Sigmoid colon (tissue), 6 donors: ENCODE measurements at regions not wholly inside any gene's neighbourhood (a gene's known extent, or its start where the extent isn't known, plus 50 kb on each side); places are given as distances from the start of the nearest gene placed in this dataset.

Experiments
- DNase-seq: peaks from one replicate; pipeline ENCODE4 v3.0.0-alpha.2; 2019
- H3K27ac ChIP-seq, 4 donors: fragments of 200-600 bp; sonication (generic); one replicate each; pipeline ENCODE4 v1.5.1; 2016 to 2019; ENCODE audit warnings: mild to moderate bottlenecking in 1 of 4
- H3K27me3 ChIP-seq, 3 donors: fragments of 200-600 bp; sonication (generic); one replicate each; pipeline ENCODE4 v1.5.1; 2019; ENCODE audit warnings: mild to moderate bottlenecking in 1 of 3
- H3K36me3 ChIP-seq, 4 donors: fragments of 200-600 bp; sonication (generic); one replicate each; pipeline ENCODE4 v1.5.1; 2016 to 2019
- H3K4me1 ChIP-seq, 4 donors: fragments of 200-600 bp; sonication (generic); one replicate each; pipeline ENCODE4 v1.5.1; 2017 to 2019
- H3K4me3 ChIP-seq, 4 donors: fragments of 200-600 bp; sonication (generic); one replicate each; pipeline ENCODE4 v1.5.1; 2017 to 2019; ENCODE audit warnings: mild to moderate bottlenecking in 2 of 4, moderate library complexity in 1 of 4
- H3K9me3 ChIP-seq, 4 donors: fragments of 200-600 bp in 3 of 4; sonication (generic) in 3 of 4; one replicate each; pipeline versions ENCODE4 v1.5.1 to v1.6.1; 2013 to 2019
- EP300 ChIP-seq, 4 donors: sonication (generic); formaldehyde crosslinking; IDR thresholded peaks; one replicate each; pipeline ENCODE4 v1.6.1; 2017; ENCODE audit warnings: antibody characterized with exemption in 4 of 4
- POLR2A ChIP-seq, 2 donors: fragments of 450-650 bp; IDR thresholded peaks; one replicate each; pipeline ENCODE4 v1.6.1; 2016; ENCODE audit warnings: antibody characterized with exemption in 2 of 2, mild to moderate bottlenecking in 2 of 2, moderate library complexity in 2 of 2
- POLR2AphosphoS5 ChIP-seq, 4 donors: sonication (generic); formaldehyde crosslinking; IDR thresholded peaks; one replicate each; pipeline ENCODE4 v1.6.1; 2017; ENCODE audit warnings: antibody characterized with exemption in 4 of 4
- whole genome bisulfite sequencing, 2 donors: extraction: QIAGEN DNeasy Blood & Tissue Kit; methylation state at CpG; one replicate each; pipeline ENCODE4 v1.1.7; 2013; 5-methylcytosine and 5-hydroxymethylcytosine counted together
- intact Hi-C: fragments of 100-400 bp; cut with DNase I; formaldehyde crosslinking; loops from one replicate; pipeline ENCODE4 v1.15.1; 2023
- TF ChIP-seq, protein P1 (sequence below), 4 experiments: fragments of 450-650 bp in 3 of 4; fragments of 200-600 bp in 1 of 4; IDR thresholded peaks; one replicate each; pipeline ENCODE4 v1.5.1; 2016 to 2019; ENCODE audit warnings: antibody characterized with exemption in 4 of 4, mild to moderate bottlenecking in 3 of 4, moderate library complexity in 2 of 4
- donor health status: healthy with polysubstance abuse.
- donor health status: healthy.

DNA sequence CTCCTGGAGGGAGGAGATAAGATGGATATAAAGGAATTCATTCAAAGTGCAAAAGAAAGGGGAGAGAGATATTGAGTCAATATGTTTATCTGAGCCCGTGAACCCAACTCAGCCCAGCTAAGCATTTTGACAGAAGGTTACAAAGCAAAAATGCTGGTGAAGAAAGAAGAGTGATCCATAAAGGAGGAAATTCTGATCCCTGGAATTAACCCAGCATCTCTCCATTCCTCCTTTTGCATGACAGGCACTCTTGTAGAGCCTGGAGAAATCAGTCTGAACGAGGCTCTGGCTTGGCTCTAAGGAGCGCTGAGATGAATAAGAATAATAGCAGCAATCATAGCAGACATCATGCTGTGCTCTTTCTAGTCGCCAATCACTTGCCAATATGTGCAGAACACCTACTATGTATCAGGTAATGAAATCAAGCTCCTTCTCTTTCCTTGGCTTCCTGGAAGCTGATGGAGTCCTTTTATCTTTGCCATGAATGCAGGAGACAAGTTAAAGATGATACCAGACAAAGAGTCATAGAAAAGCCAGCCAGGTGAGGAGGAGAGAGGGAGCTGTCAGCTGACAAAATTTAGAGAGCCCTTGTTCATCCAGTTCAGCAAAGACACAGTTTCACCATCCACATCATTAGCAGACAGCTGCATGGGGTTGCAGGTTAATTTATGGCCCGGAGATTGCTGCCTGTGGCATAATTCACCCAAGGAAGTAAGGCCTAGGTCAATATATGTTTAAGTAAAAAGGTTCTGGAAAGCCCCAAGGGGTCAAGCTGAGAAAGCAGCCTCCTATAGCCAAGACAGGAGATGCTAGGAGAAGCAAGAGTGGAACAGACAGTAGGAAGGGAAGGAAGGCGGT lies 476.5 kb upstream of the TBX3 start:
- no peaks in the 10 kb centered on the region for H3K9me3 ChIP-seq
- TF ChIP-seq EP300 (IDR thresholded peaks at IDR 0.05) (no peak), POLR2AphosphoS5 (IDR thresholded peaks at IDR 0.05) (no peak), POLR2A (IDR thresholded peaks at IDR 0.05) (no peak)
- TF ChIP-seq, protein P1, sequence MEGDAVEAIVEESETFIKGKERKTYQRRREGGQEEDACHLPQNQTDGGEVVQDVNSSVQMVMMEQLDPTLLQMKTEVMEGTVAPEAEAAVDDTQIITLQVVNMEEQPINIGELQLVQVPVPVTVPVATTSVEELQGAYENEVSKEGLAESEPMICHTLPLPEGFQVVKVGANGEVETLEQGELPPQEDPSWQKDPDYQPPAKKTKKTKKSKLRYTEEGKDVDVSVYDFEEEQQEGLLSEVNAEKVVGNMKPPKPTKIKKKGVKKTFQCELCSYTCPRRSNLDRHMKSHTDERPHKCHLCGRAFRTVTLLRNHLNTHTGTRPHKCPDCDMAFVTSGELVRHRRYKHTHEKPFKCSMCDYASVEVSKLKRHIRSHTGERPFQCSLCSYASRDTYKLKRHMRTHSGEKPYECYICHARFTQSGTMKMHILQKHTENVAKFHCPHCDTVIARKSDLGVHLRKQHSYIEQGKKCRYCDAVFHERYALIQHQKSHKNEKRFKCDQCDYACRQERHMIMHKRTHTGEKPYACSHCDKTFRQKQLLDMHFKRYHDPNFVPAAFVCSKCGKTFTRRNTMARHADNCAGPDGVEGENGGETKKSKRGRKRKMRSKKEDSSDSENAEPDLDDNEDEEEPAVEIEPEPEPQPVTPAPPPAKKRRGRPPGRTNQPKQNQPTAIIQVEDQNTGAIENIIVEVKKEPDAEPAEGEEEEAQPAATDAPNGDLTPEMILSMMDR (IDR thresholded peaks at IDR 0.05), result no peak
- H3K4me3 ChIP-seq, result no peak overlapping the region
- H3K27ac ChIP-seq, result no peak overlapping the region
- WGBS, 2 donors, result 70 to 79% methylated on average over 6 of the region's 6 CpGs
- intact Hi-C loops, result no loop called here
- no peaks in the 10 kb centered on the region for H3K27me3 ChIP-seq
- no peaks in the 10 kb centered on the region for H3K36me3 ChIP-seq
- DNase-seq, result no peak
- H3K4me1 ChIP-seq, result no peaks in the 10 kb centered on the region

DNA sequence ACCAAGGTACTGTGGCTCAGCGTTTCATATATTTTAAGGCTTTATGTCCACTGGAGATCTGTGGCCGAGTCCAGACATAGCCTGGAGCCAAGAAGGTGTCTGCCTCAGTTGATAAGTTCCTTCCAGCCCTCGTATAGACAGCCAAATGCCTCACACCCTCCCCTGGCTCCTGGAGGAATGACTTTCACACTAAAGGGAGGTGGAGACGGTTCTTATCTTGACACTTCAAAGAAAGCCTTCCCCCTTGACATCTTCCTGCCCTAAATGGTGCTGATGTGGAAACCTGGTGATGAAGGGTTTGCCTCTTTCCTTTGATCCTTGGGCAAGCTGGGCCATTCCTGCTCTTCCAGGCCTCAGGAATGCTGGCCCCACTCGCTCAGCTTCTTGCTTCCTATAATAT lies 474.8 kb upstream of the TBX3 start:
- TF ChIP-seq EP300 (IDR thresholded peaks at IDR 0.05) (no peak), POLR2A (IDR thresholded peaks at IDR 0.05) (no peak), POLR2AphosphoS5 (IDR thresholded peaks at IDR 0.05) (no peak)
- TF ChIP-seq, protein P1 (IDR thresholded peaks at IDR 0.05), result no peak
- Histone ChIP-seq H3K4me3 (no peak overlapping the region), H3K36me3 (no peaks in the 10 kb centered on the region), H3K4me1 (no peaks in the 10 kb centered on the region), H3K27me3 (no peaks in the 10 kb centered on the region), H3K9me3 (no peaks in the 10 kb centered on the region), H3K27ac (no peak overlapping the region)
- no peak for DNase-seq
- 59 to 71% methylated on average over 5 of the region's 5 CpGs for WGBS, 2 donors
- intact Hi-C loops, result no loop called here

DNA sequence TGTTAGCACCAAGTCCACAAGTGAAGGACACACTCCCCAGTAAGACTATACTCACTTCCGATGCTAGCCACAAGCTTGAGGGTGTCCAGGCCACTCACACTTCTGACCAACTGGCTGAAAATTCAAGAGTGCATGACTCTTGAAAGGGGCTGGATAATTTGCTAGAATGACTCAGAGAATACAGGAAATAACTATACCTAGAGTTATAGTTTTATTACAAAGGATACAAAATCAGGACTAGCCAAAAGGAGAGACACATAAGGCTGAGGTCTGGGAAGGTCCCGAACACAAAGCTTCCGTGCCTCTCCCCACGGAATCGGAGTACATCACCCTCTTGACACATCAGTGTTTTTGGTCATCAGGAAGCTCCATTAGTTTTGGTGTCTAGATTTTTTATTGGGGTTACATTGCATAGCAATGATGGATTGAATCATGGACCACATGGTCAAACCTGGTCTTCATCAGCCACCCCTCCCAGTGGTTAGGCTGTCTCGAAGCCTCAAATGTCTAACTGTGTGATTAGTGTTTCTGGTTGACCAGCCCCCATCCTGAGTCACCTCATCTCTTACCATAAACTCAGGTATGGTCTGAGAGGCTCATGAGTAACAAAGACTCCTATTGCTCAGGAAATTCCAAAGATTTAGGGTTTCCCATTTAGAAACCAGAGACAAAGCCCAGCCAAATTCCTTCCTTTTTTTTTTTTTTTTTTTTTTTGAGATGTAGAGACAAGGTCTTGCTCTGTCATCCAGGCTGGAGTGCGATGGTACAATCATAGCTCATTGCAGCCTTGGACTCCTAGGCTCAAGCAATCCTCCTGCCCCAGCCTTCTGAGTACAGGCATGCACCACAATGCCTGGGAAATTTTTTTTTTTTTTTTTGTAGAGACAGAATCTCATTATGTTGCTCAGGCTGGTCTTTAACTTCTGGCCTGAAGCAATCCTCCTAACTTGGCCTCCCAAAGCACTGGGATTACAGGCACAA lies 472.0 kb upstream of the TBX3 start:
- no peak overlapping the region for H3K27ac ChIP-seq
- H3K27me3 ChIP-seq, result no peaks in the 10 kb centered on the region
- TF ChIP-seq, protein P1 (IDR thresholded peaks at IDR 0.05), result no peak
- TF ChIP-seq POLR2A (IDR thresholded peaks at IDR 0.05), result no peak
- TF ChIP-seq POLR2AphosphoS5 (IDR thresholded peaks at IDR 0.05), result no peak
- TF ChIP-seq EP300 (IDR thresholded peaks at IDR 0.05), result no peak
- DNase-seq, result no peak
- intact Hi-C loops, result no loop called here
- no peak overlapping the region for H3K4me3 ChIP-seq
- no peaks in the 10 kb centered on the region for H3K36me3 ChIP-seq
- 85% methylated on average over 7 of the region's 7 CpGs for WGBS, 2 donors
- no peaks in the 10 kb centered on the region for H3K4me1 ChIP-seq
- no peaks in the 10 kb centered on the region for H3K9me3 ChIP-seq

DNA sequence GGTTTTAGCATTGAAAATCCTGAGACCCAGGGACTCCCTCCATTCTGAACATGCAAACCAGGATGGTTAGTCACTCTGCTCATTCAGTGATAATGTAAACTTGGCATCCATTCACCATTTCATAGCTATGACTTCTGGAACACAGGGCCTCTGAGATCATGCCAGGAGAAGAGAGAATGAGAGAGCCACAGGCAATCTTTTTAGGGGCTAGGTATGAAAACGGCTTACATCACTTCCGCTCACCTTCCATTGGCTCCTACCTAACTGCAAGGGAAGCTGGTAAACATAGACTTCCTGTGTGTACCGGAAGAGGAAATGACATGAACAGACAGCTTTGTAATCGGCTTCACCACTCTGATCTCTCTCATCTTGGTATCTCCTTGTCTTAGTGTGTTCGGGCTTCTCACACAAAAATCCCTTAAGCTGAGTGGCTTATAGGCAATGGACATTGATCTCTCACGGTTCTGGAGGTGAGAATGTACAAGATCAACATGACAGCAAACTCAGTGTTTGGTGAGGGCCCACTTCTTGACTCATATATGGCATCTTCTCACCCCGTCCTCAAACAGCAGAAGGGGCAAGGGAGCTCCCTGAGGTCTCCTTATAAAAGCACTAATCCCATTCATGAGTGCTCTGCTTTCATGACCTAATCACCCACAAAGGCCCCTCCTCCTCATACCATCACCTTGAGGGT lies 465.9 kb upstream of the TBX3 start:
- H3K4me3 ChIP-seq, result no peak overlapping the region
- H3K9me3 ChIP-seq, result no peaks in the 10 kb centered on the region
- intact Hi-C loops, result no loop called here
- H3K27me3 ChIP-seq, result no peaks in the 10 kb centered on the region
- no peak for DNase-seq
- H3K27ac ChIP-seq, result peak overlapping the region in 2 of 4 donors; percentile 40 to 45
- WGBS, 2 donors, result 82 to 87% methylated on average over 7 of the region's 7 CpGs
- H3K36me3 ChIP-seq, result no peaks in the 10 kb centered on the region
- TF ChIP-seq, protein P1 (IDR thresholded peaks at IDR 0.05), result no peak
- no peak for TF ChIP-seq POLR2A (IDR thresholded peaks at IDR 0.05)
- TF ChIP-seq POLR2AphosphoS5 (IDR thresholded peaks at IDR 0.05), result peak in 3 of 4 donors; percentile 45 to 66 (median 54)
- no peak for TF ChIP-seq EP300 (IDR thresholded peaks at IDR 0.05)
- H3K4me1 ChIP-seq, result peaks cover 0 to 11% (median 5%) of the 10 kb centered on the region in 4 donors
